CD4-positive, alpha-beta T cell treated with Interleukin-10 for 1 hour (primary cell): ENCODE measurements at regions not wholly inside any gene's neighbourhood (a gene's known extent, or its start where the extent isn't known, plus 50 kb on each side); places are given as distances from the start of the nearest gene placed in this dataset.
"Not testable (repeated sequence)": the region's sequence is repeated elsewhere in the genome, so short reads cannot be mapped to it uniquely, and the experiment has no call there.

Experiments
- DNase-seq: peaks from one replicate; pipeline ENCODE4 v3.0.0-alpha.2; 2020

DNA sequence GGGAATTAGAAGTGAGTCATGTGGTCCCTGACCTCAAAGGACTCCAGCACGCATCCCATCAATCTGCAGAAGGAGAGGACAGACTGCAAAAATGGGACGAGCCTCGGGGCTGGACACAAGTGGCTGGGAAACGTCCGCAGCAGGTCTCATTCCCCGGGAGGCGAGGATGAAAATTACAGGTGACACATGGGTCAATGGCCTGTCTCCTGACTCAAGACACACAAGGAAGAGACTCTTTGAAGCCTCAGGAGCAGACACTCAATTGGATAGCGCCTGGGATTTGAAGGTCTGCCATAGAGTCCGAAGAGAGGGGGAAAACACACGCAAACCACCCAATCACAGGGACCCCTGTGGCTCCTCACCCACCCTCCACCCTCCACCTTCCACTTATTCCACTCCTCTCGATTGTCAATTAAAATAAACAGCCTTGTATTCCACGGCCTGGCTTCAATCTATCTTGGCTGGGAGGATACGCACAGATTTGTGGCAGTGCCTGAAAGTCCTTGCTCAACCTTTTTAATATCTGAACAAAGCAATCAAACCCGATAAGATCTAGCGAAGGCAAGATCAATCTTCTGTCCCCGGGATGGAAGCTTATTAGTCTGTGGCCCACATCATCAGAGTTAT is 101.8 kb upstream of the CADM1 start:
- DNase-seq, result no peak

- DNase-seq, result not testable (repeated sequence)
Observed at GRCh38 chr11:115605397-115605796, 101.2 kb upstream of the CADM1 start.

GRCh38 chr11:115599125-115599524 is 94.9 kb upstream of the CADM1 start:
- no peak for DNase-seq

- DNase-seq, result no peak
Observed at GRCh38 chr11:115598257-115598901, 94.2 kb upstream of the CADM1 start.

- no peak for DNase-seq
Observed at GRCh38 chr11:115591380-115591779, 87.2 kb upstream of the CADM1 start.

GRCh38 chr11:115590254-115590653 is 86.0 kb upstream of the CADM1 start:
- no peak for DNase-seq

DNA sequence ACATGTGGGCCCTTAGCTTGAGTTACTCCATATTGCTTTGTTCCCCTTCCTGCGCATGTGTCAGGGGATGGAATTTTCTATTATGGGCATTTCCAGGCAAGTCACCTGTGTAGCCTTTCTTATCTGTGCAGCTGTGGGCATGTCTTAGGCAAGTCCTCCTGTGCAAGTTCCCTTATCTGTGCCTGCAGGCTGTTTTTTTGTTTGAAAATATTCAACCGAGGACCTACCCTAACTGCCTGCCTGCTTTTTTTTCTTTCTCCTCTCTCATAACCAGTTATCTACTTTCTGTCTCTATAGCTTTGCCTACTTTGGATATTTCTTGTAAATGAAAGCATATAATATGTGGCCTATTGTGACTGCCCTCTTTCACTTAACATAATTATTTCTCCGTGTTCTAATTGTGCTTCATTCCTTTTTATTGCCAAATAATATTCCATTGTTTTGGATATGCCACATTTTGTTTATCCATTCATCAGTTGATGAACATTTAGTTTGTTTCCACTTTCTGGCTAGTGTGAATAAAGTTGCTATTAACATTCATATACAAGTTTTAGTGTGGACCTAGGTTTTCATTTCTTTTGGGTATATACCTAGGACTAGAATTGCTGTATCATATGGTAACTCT is 83.6 kb upstream of the CADM1 start:
- no peak for DNase-seq

- no peak for DNase-seq
Observed at GRCh38 chr11:115585361-115586024, 81.3 kb upstream of the CADM1 start.

DNA sequence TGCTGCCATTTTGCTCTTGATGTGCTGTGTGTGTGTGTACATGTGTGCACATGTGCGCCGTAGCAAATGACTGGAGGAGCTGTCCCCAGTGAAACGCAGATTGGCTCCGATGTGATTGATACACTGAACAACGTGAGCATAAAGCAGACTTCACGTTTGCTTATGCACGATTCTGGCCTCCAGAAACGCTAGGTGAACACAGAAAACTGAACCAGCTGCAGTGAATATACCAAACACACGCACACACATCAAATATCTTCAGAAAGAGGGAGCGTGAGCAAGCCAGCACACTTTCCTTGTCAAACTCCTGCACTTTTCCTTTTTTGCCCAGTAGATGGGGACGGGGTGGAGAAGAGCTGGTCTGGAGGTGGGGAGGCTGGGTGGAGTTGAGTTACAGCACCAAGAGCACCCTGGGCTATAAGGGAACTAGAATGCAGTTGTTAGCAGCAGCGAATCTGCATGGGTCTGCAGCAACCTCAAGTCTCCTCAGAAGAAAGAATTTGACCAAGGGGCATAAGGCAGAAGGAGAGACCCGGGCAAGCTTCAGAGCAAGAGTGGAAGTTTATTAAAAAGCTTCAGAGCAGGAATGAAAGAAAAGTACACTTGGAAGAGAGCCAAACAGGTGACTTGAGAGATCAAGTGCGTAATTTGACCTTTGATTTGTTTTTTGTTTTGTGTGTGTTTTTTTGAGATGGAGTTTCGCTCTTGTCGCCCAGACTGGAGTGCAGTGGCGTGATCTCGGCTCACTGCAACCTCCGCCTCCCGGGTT is 77.8 kb upstream of the CADM1 start:
- no peak for DNase-seq

GRCh38 chr11:115580927-115581680 is 76.9 kb upstream of the CADM1 start:
- no peak for DNase-seq

- no peak for DNase-seq
Observed at GRCh38 chr11:115580416-115580815, 76.2 kb upstream of the CADM1 start.

DNA sequence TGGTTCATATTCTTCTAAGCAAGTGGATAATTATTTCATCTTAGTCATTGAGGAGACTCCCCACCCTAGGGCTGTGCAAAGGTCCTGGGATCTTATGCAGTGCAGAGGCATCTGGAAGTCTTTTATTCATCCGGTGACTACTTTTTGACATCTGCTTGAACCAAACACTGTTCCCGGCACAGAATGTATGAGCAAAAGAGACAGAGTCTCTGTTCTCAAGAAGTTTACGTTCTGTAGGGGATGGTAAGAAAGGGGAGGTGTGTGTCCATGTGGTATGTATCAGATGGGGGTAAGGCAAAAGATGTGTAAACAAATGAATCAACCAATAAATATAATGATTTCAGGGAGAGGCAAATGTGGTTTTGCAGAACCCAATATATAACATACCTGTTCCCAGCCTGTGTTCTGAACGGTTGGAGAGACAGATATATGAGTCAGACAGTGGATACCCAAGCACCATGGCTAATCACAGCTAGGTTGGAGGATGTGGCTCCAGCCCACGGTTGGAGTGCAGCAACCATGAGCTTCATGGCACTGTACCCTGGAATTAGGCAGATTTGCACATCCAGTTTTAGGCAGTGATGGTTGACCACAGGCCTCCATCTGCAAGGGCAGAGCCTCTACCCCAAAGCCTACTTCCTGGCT is 75.1 kb upstream of the CADM1 start:
- DNase-seq, result no peak

DNA sequence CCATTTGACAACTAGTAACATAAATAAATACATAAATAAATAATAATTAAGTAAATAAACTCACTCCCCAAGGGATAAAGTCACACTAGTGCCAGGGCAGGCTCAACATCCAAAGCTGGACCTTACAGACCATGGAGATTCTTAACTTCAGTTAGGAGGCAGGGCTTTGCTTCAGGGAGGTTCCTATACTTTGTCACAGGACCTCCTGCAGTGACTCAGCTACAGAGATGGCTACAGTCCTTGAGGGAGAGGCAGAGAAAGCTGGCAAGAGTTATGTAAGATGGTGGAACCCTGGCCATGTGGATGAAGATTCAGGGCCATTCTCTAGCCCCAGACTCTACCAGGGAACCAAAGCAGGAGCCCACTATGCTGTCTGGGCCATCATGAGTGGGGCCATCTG is 74.1 kb upstream of the CADM1 start:
- DNase-seq, result no peak

DNA sequence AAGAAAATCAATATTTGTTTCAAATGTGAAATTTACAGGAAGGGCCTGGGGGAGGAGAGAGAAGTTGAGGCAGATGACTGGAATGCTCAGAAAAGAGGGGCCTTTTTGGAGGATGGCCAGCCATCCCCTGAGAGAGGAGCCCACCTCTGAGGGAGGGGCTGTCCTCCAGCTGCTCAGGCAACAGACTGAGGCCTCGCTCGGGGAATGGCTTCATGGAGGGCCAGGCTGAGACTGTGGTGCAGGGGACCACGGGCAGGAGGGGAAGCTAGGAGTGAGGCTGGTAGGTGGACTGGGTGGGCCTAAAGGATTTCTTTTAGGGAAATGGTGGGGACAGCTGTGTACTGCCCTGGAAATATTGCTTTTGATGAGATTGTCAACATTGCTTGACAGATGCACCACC is 73.5 kb upstream of the CADM1 start:
- DNase-seq, result no peak

GRCh38 chr11:115576606-115577380 is 72.6 kb upstream of the CADM1 start:
- no peak for DNase-seq

GRCh38 chr11:115572551-115572950 is 68.3 kb upstream of the CADM1 start:
- DNase-seq, result no peak

DNA sequence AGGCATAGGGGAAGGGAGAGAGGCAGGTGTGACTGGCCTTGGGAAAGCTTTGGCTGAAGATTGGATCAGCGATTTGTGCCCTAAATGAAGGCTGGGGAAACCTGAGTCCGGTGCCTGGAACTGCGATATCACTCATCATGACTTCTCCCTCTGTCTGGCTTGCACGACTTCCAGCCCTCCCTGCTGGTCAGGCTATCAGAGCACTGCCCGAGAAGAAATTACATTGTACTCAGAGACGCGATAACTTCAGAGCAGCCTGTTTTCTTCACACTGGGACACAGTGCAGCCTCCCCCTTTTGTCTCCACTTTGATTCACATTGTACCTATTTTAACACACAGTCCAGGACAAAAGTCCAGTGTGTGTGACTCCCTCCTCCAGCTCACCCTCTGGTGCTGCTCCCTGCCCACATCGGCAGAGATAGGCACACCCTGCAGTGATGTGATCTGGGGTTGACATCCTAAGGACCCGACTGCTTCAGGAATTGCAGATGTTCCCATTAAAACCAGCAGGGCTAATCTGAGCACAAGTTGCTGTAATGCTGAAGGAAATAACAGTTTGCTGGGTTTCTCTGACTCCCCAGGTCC is 62.1 kb upstream of the CADM1 start:
- DNase-seq, result no peak

DNA sequence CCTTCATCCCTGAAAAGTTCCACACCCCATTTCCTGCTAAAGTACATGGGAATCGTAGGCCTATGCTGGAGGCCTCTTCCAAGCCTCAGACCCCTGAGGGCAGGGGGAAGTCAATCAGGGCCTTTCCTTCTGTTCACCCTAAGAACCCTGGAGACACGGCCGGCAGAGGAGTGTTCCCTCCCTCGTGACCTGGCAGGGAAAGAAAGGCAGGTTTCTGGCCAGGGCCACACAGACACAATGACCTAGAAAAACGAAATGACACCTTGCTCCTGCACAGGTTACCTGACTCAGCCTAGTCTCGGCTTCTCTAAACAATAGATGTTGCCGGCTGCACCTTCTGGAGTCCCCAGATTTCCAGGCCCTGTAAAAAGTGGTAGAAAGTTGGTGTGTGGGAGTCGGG is 60.6 kb upstream of the CADM1 start:
- no peak for DNase-seq

DNA sequence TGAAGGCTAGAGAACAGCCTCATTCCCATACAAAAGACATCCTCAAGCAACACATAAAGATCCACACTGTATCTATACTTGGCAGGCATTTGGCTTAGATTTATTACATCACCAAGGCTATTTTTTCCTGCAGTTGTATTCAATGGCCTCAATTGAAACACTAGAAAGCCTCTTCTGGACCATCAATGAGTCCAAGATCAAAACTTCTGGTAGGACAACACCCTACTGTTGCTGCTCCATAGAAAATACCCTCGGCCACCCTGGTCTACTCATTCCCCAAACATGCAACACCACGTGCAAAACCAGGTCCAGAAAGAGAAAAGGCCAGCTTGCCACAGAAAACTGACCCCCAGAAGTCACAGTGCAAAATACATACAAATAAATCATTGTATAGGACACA is 56.9 kb upstream of the CADM1 start:
- DNase-seq, result no peak

- no peak for DNase-seq
Observed at GRCh38 chr11:115558635-115559034, 54.4 kb upstream of the CADM1 start.

DNA sequence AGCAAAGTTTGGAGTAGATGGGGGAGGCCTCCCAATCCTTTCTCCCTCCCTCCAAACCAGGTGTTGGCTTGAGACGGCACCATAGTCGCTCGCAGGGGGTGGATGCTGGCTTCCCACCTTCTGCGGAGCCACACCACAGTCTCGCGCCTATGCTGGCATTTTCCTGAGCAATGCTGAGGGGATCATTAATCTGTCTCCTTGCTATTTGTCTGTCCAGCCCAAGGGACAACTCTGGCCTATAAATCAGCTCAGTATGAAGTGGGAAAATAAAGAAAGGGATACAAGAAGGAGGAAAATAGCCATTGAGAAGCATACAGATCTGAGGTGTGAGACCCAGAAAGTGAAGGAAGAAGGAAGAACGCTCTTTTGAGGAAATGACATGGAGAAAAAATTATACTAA is 53.5 kb upstream of the CADM1 start:
- DNase-seq, result no peak
